Neural cell (in vitro differentiated cells): ENCODE measurements at regions not wholly inside any gene's neighbourhood (a gene's known extent, or its start where the extent isn't known, plus 50 kb on each side); places are given as distances from the start of the nearest gene placed in this dataset.

Experiments used
- H2AFZ ChIP-seq: fragments of 200-600, 300-800 bp; sonication (generic), shearing (Covaris generic); 2 replicates; pipeline ENCODE4 v1.6.0; 2014; ENCODE audit warnings: low read depth, mild to moderate bottlenecking, antibody characterized with exemption, low read length, moderate library complexity
- H3F3A ChIP-seq: fragments of 200-600 bp; shearing (Covaris generic); 2 replicates; pipeline ENCODE4 v1.6.1; 2016; ENCODE audit warnings: mild to moderate bottlenecking, moderate library complexity, mixed read lengths, antibody characterized with exemption, low read length; ENCODE audit not compliant: insufficient read depth, poor library complexity, severe bottlenecking
- H3K27ac ChIP-seq: fragments of 200-600, 300-800 bp; sonication (generic), shearing (Covaris generic); 2 replicates; pipeline ENCODE4 v1.5.1; 2014; ENCODE audit warnings: mild to moderate bottlenecking, low read length, moderate library complexity
- H3K27me3 ChIP-seq: fragments of 300-800, 200-600 bp; sonication (generic), shearing (Covaris generic); 2 replicates; pipeline ENCODE4 v1.6.0; 2014; ENCODE audit warnings: mild to moderate bottlenecking, low read depth, low read length, moderate library complexity; ENCODE audit not compliant: insufficient read depth
- H3K36me3 ChIP-seq: fragments of 300-800, 200-600 bp; sonication (generic), shearing (Covaris generic); 2 replicates; pipeline ENCODE4 v1.5.1; 2014; ENCODE audit warnings: mild to moderate bottlenecking, antibody characterized with exemption, low read length, moderate library complexity; ENCODE audit not compliant: insufficient read depth
- H3K4me2 ChIP-seq: fragments of 300-800, 200-600 bp; sonication (generic), shearing (Covaris generic); 2 replicates; pipeline ENCODE4 v1.6.0; 2014; ENCODE audit warnings: mild to moderate bottlenecking, low read length
- H3K4me3 ChIP-seq: fragments of 300-800, 200-600 bp; sonication (generic), shearing (Covaris generic); 2 replicates; pipeline ENCODE4 v1.5.1; 2014; ENCODE audit warnings: mild to moderate bottlenecking, low read length, moderate library complexity
- H3K79me2 ChIP-seq: fragments of 200-600 bp; shearing (Covaris generic); replicated peaks from 2 replicates; pipeline ENCODE4 v1.6.0; 2014; ENCODE audit warnings: mild to moderate bottlenecking, low read length, moderate library complexity; ENCODE audit not compliant: insufficient read depth
- H3K9ac ChIP-seq: fragments of 300-800, 200-600 bp; sonication (generic), shearing (Covaris generic); 2 replicates; pipeline ENCODE4 v1.6.1; 2016; ENCODE audit warnings: mild to moderate bottlenecking, low read length, mixed read lengths
- H3K9me2 ChIP-seq: fragments of 200-600 bp; shearing (Covaris generic); 2 replicates; pipeline ENCODE4 v1.6.1; 2016; ENCODE audit warnings: mild to moderate bottlenecking, low read length, mixed read lengths; ENCODE audit not compliant: insufficient read depth
- H3K9me3 ChIP-seq: fragments of 200-600, 300-800 bp; sonication (generic), shearing (Covaris generic); 2 replicates; pipeline ENCODE4 v1.6.1; 2016; ENCODE audit warnings: mild to moderate bottlenecking, mixed run types, low read length, moderate library complexity, mixed read lengths
- H4K20me1 ChIP-seq: fragments of 200-600 bp; shearing (Covaris generic); 2 replicates; pipeline ENCODE4 v1.6.1; 2016; ENCODE audit warnings: mild to moderate bottlenecking, mixed run types; ENCODE audit not compliant: insufficient read depth
- EP300 ChIP-seq: fragments of 450-650 bp; conservative IDR thresholded peaks from 2 replicates; pipeline ENCODE4 v1.6.1; 2014; ENCODE audit warnings: antibody characterized with exemption, mild to moderate bottlenecking, moderate library complexity; ENCODE audit not compliant: poor library complexity, severe bottlenecking
- EZH2 ChIP-seq: fragments of 200-600, 300-800 bp; shearing (Covaris generic), sonication (generic); IDR thresholded peaks from 2 replicates; pipeline ENCODE4 v1.6.1; 2014; ENCODE audit warnings: antibody characterized with exemption, low read length, borderline replicate concordance, mild to moderate bottlenecking; ENCODE audit not compliant: insufficient read depth, poor library complexity, severe bottlenecking
- MXI1 ChIP-seq: fragments of 450-650 bp; conservative IDR thresholded peaks from 2 replicates; pipeline ENCODE4 v1.6.1; 2014; ENCODE audit warnings: antibody characterized with exemption, mild to moderate bottlenecking; ENCODE audit not compliant: poor library complexity, severe bottlenecking
- POLR2AphosphoS5 ChIP-seq: IDR thresholded peaks from 2 replicates; pipeline ENCODE4 v1.6.1; 2012
- RAD21 ChIP-seq: fragments of 450-650 bp; conservative IDR thresholded peaks from 2 replicates; pipeline ENCODE4 v1.6.1; 2014; ENCODE audit warnings: antibody characterized with exemption, mild to moderate bottlenecking, moderate library complexity
- REST ChIP-seq: IDR thresholded peaks from 2 replicates; pipeline ENCODE4 v1.6.1; 2012; ENCODE audit warnings: borderline replicate concordance
- SMC3 ChIP-seq: fragments of 450-650 bp; conservative IDR thresholded peaks from 2 replicates; pipeline ENCODE4 v1.6.1; 2014; ENCODE audit warnings: antibody characterized with exemption, mild to moderate bottlenecking, moderate library complexity; ENCODE audit not compliant: poor library complexity
- TAF1 ChIP-seq: IDR thresholded peaks from 2 replicates; pipeline ENCODE4 v1.6.1; 2012; ENCODE audit warnings: low read depth
- TF ChIP-seq, protein P1 (sequence below): fragments of 450-650 bp; IDR thresholded peaks from 2 replicates; pipeline ENCODE4 v1.5.1; 2014; ENCODE audit warnings: antibody characterized with exemption, mild to moderate bottlenecking, moderate library complexity; ENCODE audit not compliant: poor library complexity, severe bottlenecking

DNA sequence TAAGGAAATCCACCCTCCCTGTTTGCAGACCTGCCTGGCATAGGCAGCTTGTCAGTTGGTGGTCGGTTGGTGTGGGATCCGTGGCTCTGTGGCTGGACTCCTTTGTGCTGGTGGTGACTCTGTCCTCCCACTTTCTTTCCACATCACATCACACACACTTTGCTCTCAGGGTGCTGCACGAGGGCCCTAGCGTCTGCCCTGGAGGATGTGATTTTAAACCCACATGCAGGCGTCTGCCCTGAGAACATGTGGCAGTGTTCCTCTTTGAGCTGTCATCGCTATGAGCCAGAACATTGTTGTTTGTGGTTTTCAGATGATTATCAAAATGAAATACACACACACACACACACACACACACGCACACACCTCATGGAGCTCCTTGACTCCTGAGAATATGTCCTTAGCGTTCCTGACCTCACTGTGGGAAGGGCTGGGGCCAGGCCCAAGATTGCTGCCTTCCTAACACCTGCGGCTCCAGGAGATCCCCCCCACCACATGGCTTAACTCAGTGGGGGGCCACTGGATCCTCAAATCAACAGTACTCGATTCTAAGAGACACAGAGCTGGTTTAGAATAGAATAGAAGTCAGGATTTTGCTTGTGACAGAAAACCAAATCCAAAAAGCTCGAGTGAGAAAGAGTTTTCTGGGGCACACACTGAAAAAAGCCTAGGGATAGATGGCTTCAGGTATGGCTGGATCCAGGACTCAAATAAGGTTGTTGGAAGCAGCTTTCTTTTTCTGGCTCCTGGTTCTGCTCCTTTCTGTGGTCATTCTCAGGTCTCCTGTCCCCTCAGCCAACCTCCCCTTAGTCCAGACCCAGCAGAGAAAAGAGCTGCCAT is 54.8 kb downstream of the RTP5 start:
- Histone ChIP-seq H3K27ac (no peak overlapping the region), H3K4me3 (no peak overlapping the region), H3K9me2 (no peaks in the 10 kb centered on the region), H3K79me2 (no peaks in the 10 kb centered on the region), H3K9ac (no peak overlapping the region), H3K27me3 (no peaks in the 10 kb centered on the region), H3F3A (no peaks in the 10 kb centered on the region), H2AFZ (no peak overlapping the region), H4K20me1 (no peaks in the 10 kb centered on the region), H3K9me3 (no peaks in the 10 kb centered on the region), H3K36me3 (no peaks in the 10 kb centered on the region), H3K4me2 (no peak overlapping the region)
- TF ChIP-seq REST (no peak), RAD21 (no peak)

- no peaks in the 10 kb centered on the region for H3K79me2 ChIP-seq
- no peak overlapping the region for H2AFZ ChIP-seq
- no peak overlapping the region for H3K4me3 ChIP-seq
- no peaks in the 10 kb centered on the region for H3K9me3 ChIP-seq
- H3K9me2 ChIP-seq: no peaks in the 10 kb centered on the region
- H3F3A ChIP-seq: no peaks in the 10 kb centered on the region
- H3K27ac ChIP-seq: no peak overlapping the region
- H4K20me1 ChIP-seq: no peaks in the 10 kb centered on the region
- H3K27me3 ChIP-seq: no peaks in the 10 kb centered on the region
- H3K9ac ChIP-seq: no peak overlapping the region
- TF ChIP-seq EP300: no peak
- no peak for TF ChIP-seq TAF1
- no peak for TF ChIP-seq EZH2
- TF ChIP-seq REST: no peak
- no peak for TF ChIP-seq MXI1
- TF ChIP-seq POLR2AphosphoS5: no peak
- TF ChIP-seq SMC3: no peak
- TF ChIP-seq, protein P1, sequence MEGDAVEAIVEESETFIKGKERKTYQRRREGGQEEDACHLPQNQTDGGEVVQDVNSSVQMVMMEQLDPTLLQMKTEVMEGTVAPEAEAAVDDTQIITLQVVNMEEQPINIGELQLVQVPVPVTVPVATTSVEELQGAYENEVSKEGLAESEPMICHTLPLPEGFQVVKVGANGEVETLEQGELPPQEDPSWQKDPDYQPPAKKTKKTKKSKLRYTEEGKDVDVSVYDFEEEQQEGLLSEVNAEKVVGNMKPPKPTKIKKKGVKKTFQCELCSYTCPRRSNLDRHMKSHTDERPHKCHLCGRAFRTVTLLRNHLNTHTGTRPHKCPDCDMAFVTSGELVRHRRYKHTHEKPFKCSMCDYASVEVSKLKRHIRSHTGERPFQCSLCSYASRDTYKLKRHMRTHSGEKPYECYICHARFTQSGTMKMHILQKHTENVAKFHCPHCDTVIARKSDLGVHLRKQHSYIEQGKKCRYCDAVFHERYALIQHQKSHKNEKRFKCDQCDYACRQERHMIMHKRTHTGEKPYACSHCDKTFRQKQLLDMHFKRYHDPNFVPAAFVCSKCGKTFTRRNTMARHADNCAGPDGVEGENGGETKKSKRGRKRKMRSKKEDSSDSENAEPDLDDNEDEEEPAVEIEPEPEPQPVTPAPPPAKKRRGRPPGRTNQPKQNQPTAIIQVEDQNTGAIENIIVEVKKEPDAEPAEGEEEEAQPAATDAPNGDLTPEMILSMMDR: no peak
- no peak for TF ChIP-seq RAD21
- H3K36me3 ChIP-seq: no peaks in the 10 kb centered on the region
- H3K4me2 ChIP-seq: no peak overlapping the region
These were observed 55.4 kb downstream of the RTP5 start for GRCh38 chr2:241924909-241925250.
